Astrocyte of the cerebellum (primary cell): ENCODE measurements at regions not wholly inside any gene's neighbourhood (a gene's known extent, or its start where the extent isn't known, plus 50 kb on each side); places are given as distances from the start of the nearest gene placed in this dataset.
"Not testable (repeated sequence)": the region's sequence is repeated elsewhere in the genome, so short reads cannot be mapped to it uniquely, and the experiment has no call there.

Source experiments
- DNase-seq: peaks from one replicate; pipeline ENCODE4 v3.0.0-alpha.2; 2011; ENCODE audit warnings: low read depth
- H3K4me3 ChIP-seq: 2 replicates; pipeline ENCODE4 v1.5.1; 2011; ENCODE audit warnings: mild to moderate bottlenecking, low read depth, low read length, moderate library complexity
- in situ Hi-C: cut with HindIII; loops from 2 replicates; pipeline ENCODE4 v1.10.0; 2017; ENCODE audit warnings: low sequenced_read_pairs
- TF ChIP-seq, protein P1 (sequence below): IDR thresholded peaks from 2 replicates; pipeline ENCODE4 v1.5.1; 2012; ENCODE audit warnings: low read length, low read depth, moderate library complexity, mild to moderate bottlenecking; ENCODE audit errors: missing control alignments

DNA sequence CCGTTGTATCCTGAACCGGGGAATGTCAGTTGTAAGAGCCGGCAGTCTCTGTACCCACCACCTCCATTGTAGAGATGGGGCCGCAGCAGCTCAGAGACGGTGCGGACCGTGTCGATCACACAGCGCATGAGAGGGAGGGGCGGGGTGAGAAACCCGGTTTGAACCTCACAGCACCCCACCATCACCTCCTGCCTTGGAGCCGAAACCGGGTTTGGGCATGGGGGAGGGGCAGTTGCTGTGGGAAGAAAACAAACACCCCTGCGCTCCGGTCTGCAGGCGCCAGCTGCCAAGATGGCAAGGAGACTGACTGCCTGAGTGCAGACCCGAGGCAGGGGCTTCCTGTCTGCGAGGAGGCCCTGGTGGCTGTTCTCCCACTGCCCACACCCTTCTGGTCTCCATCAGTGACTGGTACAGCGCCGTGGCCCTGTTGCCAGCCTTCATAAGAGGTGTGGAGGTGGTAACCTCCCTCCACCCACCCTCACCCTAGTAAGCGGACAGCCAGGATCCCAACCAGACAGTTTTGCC is 69.2 kb upstream of the SSBP3 start:
- in situ Hi-C loops: no loop called here
- TF ChIP-seq, protein P1, sequence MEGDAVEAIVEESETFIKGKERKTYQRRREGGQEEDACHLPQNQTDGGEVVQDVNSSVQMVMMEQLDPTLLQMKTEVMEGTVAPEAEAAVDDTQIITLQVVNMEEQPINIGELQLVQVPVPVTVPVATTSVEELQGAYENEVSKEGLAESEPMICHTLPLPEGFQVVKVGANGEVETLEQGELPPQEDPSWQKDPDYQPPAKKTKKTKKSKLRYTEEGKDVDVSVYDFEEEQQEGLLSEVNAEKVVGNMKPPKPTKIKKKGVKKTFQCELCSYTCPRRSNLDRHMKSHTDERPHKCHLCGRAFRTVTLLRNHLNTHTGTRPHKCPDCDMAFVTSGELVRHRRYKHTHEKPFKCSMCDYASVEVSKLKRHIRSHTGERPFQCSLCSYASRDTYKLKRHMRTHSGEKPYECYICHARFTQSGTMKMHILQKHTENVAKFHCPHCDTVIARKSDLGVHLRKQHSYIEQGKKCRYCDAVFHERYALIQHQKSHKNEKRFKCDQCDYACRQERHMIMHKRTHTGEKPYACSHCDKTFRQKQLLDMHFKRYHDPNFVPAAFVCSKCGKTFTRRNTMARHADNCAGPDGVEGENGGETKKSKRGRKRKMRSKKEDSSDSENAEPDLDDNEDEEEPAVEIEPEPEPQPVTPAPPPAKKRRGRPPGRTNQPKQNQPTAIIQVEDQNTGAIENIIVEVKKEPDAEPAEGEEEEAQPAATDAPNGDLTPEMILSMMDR: no peak
- H3K4me3 ChIP-seq: no peak overlapping the region
- DNase-seq: no peak

DNA sequence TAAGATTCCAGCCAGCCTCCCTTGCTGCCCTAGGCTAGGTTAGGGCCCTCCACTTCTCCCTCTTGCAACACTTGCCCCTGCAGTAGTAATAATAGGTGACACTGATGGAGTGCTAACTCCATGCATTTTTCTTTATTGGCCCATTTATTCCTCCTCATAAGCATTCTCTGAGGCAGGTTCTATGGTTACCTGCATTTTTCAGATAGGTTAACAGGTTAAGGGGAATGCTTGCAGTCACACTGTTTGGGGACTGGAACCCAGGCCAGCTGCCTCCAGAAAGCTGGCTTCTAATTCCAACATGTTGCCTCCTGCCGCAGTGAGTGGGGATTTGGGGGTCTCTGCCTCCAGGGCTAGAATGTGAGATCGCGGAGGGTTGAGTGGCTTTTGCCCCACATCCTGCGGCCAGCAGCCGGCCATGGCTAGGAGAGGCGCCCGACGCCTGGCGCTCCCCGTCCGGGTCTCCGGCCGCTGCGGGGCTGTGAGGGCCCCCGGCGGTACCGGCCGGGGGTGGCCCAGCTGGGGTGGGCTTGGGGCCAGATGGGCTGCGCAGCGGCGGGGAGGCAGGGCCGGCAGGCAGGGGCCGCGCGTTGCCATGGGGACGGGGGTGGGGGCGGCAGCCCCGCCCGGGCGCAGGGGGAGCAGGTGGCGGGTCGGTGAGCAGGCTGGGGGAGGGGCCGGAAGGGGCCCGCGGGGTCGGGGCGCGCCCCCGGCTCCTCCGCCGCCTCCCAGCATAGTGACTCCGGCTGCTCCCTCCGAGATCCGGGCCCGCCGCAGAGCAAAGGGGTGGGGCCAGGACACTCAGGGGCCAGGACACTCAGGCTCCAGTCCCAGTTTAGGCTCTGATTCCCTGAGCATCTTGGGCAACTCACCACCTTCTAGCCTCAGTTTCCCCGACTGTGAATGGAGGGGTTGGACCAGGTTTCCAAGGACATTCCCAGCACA is 68.4 kb upstream of the SSBP3 start:
- TF ChIP-seq, protein P1: no peak
- no peak for DNase-seq
- H3K4me3 ChIP-seq: peak overlapping the region; percentile 20
- in situ Hi-C loops: no loop called here

DNA sequence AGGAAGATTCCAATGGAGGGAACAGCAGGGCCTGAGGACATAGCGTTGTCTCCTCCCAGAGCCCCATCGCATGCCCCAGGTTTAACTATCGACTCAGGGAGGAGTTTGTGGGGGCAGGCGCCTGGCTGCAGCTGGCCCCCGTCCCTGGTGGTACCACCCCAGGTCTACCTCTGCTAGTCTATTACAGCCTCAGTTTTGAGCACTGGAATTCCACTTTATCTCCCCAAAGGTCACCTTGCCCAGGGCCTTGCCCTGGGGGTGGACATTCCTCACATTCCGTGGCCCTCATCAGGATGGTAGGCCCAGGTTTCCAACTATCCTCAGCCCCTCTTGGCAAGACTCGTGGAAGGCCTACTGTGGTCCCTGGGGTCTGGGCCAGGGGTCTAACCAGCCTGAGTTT is 65.4 kb upstream of the SSBP3 start:
- in situ Hi-C loops: no loop called here
- TF ChIP-seq, protein P1: no peak
- no peak for DNase-seq
- no peak overlapping the region for H3K4me3 ChIP-seq

DNA sequence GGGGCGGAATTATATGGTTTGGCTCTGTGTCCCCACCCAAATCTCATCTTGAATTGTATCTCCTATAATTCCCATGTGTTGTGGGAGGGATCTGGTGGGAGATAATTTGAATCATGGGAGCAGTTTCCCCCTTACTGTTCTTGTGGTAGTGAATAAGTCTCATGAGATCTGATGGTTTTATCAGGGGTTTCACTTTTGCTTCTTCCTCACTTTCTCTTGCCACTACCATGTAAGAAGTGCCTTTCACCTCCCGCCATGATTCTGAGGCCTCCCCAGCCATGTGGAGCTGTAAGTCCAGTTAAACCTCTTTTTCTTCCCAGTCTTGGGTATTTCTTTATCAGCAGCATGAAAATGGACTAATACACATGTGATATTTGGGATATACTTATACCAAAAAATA is 63.2 kb upstream of the SSBP3 start:
- in situ Hi-C loops, H3K4me3 ChIP-seq, DNase-seq: not testable (repeated sequence)

DNA sequence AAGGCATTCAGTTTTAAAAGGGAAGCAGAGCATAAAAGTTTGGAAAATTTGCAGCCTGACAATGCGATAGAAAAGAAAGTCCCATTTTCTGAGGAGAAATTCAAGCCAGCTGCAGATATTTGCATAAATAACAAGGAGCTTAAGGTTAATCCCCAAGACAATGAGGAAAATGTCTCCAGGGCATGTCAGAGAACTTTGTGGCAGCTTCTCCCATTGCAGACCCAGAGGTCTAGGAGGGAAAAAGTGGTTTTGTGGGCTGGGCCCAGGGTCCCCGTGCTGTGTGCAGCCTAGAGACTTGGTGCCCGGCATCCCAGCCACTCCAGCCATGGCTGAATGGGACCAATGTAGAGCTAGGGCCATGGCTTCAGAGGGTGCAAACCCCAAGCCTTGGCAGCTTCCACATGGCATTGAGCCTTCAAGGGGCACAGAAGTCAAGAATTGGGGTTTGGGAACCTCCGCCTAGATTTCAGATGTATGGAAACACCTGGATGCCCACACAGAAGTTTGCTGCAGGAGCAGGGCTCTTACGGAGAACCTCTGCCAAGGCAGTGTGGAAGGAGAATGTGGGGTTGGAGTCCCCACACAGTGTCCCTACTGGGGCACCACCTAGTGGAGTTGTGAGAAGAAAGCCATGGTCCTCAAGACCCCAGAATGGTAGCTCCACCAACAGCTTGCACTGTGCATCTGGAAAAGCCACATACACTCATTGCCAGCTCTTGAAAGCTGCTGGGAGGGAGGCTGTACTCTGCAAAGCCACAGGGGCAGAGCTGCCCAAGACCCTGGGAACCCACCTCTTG is 62.3 kb upstream of the SSBP3 start:
- in situ Hi-C loops, H3K4me3 ChIP-seq, DNase-seq: not testable (repeated sequence)

DNA sequence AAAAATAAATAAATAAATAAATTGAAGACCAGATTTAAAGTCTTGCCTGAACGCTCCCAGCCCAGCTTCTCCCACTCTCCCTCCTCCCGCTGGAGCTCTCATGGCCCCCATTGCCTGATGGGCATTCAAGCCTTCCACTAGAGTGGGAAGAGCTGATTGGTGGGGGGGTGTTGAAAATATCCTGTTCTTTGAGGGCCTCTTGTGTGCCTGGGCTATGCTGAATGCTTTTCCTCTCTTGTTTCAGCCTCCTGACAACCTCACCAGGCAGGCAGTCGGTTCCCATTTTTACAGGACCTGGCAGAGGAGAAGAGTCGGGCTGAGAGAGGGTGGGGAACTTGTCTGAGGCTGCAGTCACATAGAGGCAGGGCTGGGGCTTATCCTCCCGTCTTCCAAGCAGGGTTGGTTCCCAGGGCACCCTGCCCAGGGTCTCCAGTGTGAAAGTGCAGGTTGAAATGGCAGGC is 59.2 kb upstream of the SSBP3 start:
- in situ Hi-C loops: no loop called here
- TF ChIP-seq, protein P1: no peak
- no peak for DNase-seq
- H3K4me3 ChIP-seq: no peak overlapping the region

DNA sequence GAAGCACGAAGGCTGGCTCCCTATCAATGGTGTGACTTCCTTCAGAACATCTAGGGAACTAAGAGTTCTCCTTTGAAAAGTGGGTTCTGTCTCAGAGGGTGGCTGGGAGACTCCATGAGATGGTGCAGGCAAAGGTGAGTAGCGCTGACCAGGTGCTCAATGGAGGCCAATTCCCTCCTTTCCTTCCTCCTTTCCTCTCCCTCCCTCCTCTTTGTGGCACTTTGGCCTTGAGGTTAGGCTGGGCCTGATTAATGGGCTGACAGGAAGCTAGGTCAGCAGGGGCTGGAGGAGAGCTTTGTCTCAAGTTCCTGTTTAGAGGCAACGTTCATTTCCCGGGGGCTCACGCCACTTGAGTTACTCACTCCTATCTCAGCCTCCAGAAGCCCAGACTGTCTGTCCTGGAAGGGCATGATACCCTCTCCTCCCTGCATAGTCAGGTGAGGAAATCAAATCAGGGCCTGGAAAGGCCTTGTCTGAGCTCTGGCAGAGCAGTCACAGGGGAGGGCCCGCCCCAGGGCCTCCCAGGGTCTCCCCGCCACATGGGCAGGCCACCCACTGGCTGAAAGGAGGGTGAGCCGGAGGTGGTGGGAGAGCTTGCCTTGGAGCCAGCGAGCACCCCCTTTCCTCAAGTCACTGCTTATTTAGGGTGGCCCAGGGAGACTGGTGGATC is 58.4 kb upstream of the SSBP3 start:
- in situ Hi-C loops: no loop called here

More for the DNA sequence above, 58.4 kb upstream of the SSBP3 start:
- DNase-seq: no peak
- H3K4me3 ChIP-seq: no peak overlapping the region
- TF ChIP-seq, protein P1: no peak
